ENCODE measurements at regions not wholly inside any gene's neighbourhood (a gene's known extent, or its start where the extent isn't known, plus 50 kb on each side); places are given as distances from the start of the nearest gene placed in this dataset.

- WGBS, 2 donors, result 87 to 93% methylated on average over 3 of the region's 3 CpGs
- TF ChIP-seq CTCF (IDR thresholded peaks at IDR 0.05) (no peak), POLR2A (IDR thresholded peaks at IDR 0.05) (no peak)
- DNase-seq (ENCODE audit: low spot score in 2 of 2), result no peak
- H3K4me3 ChIP-seq (ENCODE audit: low read depth, poor library complexity, severe bottlenecking), result no peak overlapping the region
- intact Hi-C loops (cut with DNase I; ENCODE audit: low total_unique reads), result no loop called here
Observed at GRCh38 chr5:120236360-120236759, 227.7 kb upstream of the PRR16 start.

- TF ChIP-seq POLR2A (IDR thresholded peaks at IDR 0.05) (no peak), CTCF (IDR thresholded peaks at IDR 0.05) (no peak)
- no peak overlapping the region for H3K4me3 ChIP-seq (ENCODE audit: low read depth, poor library complexity, severe bottlenecking)
- WGBS, 2 donors, result 79 to 88% methylated on average over 1 of the region's 1 CpG
- intact Hi-C loops (cut with DNase I; ENCODE audit: low total_unique reads), result no loop called here
- no peak for DNase-seq (ENCODE audit: low spot score in 2 of 2)
Observed at GRCh38 chr5:120239086-120239485, 225.0 kb upstream of the PRR16 start.

GRCh38 chr5:120240706-120241105 lies 223.4 kb upstream of the PRR16 start:
- TF ChIP-seq POLR2A (IDR thresholded peaks at IDR 0.05) (no peak), CTCF (IDR thresholded peaks at IDR 0.05) (no peak)
- no peak for DNase-seq (ENCODE audit: low spot score in 2 of 2)
- no peak overlapping the region for H3K4me3 ChIP-seq (ENCODE audit: low read depth, poor library complexity, severe bottlenecking)
- intact Hi-C loops (cut with DNase I; ENCODE audit: low total_unique reads), result no loop called here

GRCh38 chr5:120241400-120241799 lies 222.7 kb upstream of the PRR16 start:
- WGBS, 2 donors, result 49 to 53% methylated on average over 1 of the region's 1 CpG
- intact Hi-C loops (cut with DNase I; ENCODE audit: low total_unique reads), result no loop called here
- TF ChIP-seq POLR2A (IDR thresholded peaks at IDR 0.05) (no peak), CTCF (IDR thresholded peaks at IDR 0.05) (no peak)
- no peak for DNase-seq (ENCODE audit: low spot score in 2 of 2)
- H3K4me3 ChIP-seq (ENCODE audit: low read depth, poor library complexity, severe bottlenecking), result no peak overlapping the region

GRCh38 chr5:120251898-120252297 lies 212.2 kb upstream of the PRR16 start:
- 55 to 78% methylated on average over 3 of the region's 3 CpGs for WGBS, 2 donors
- no peak for DNase-seq (ENCODE audit: low spot score in 2 of 2)
- intact Hi-C loops (cut with DNase I; ENCODE audit: low total_unique reads), result no loop called here
- TF ChIP-seq CTCF (IDR thresholded peaks at IDR 0.05) (no peak), POLR2A (IDR thresholded peaks at IDR 0.05) (no peak)
- no peak overlapping the region for H3K4me3 ChIP-seq (ENCODE audit: low read depth, poor library complexity, severe bottlenecking)

GRCh38 chr5:120252839-120253238 lies 211.3 kb upstream of the PRR16 start:
- no peak overlapping the region for H3K4me3 ChIP-seq (ENCODE audit: low read depth, poor library complexity, severe bottlenecking)
- TF ChIP-seq POLR2A (IDR thresholded peaks at IDR 0.05) (no peak), CTCF (IDR thresholded peaks at IDR 0.05) (no peak)
- DNase-seq (ENCODE audit: low spot score in 2 of 2), result no peak
- intact Hi-C loops (cut with DNase I; ENCODE audit: low total_unique reads), result no loop called here
- WGBS, 2 donors, result 82 to 89% methylated on average over 3 of the region's 3 CpGs
